Brain pericyte (primary cell): ENCODE measurements at regions not wholly inside any gene's neighbourhood (a gene's known extent, or its start where the extent isn't known, plus 50 kb on each side); places are given as distances from the start of the nearest gene placed in this dataset.

Experiments
- DNase-seq: peaks from one replicate; pipeline ENCODE4 v3.0.0-alpha.2; 2012; ENCODE audit warnings: low read depth, low spot score

- no peak for DNase-seq
These were observed 104.7 kb upstream of the CLDN10 start for GRCh38 chr13:95447814-95448213.

GRCh38 chr13:95451656-95452055, 100.9 kb upstream of the CLDN10 start:
- no peak for DNase-seq

GRCh38 chr13:95452375-95452774, 100.1 kb upstream of the CLDN10 start:
- no peak for DNase-seq

- no peak for DNase-seq
These were observed 96.7 kb upstream of the CLDN10 start for GRCh38 chr13:95455782-95456181.

GRCh38 chr13:95456815-95457214, 95.7 kb upstream of the CLDN10 start:
- DNase-seq: no peak

- no peak for DNase-seq
These were observed 95.2 kb upstream of the CLDN10 start for GRCh38 chr13:95457294-95457693.

- no peak for DNase-seq
These were observed 89.7 kb upstream of the CLDN10 start for GRCh38 chr13:95462801-95463200.

GRCh38 chr13:95463531-95463930, 89.0 kb upstream of the CLDN10 start:
- no peak for DNase-seq

GRCh38 chr13:95470574-95471366, 81.8 kb upstream of the CLDN10 start:
- no peak for DNase-seq

- DNase-seq: no peak
These were observed 80.6 kb upstream of the CLDN10 start for GRCh38 chr13:95471960-95472359.

GRCh38 chr13:95474992-95475391, 77.5 kb upstream of the CLDN10 start:
- no peak for DNase-seq

GRCh38 chr13:95477187-95477586, 75.3 kb upstream of the CLDN10 start:
- DNase-seq: no peak

GRCh38 chr13:95479731-95480130, 72.8 kb upstream of the CLDN10 start:
- no peak for DNase-seq

GRCh38 chr13:95480131-95480545, 72.4 kb upstream of the CLDN10 start:
- no peak for DNase-seq

GRCh38 chr13:95480791-95481780, 71.4 kb upstream of the CLDN10 start:
- DNase-seq: no peak

GRCh38 chr13:95484052-95484451, 68.5 kb upstream of the CLDN10 start:
- DNase-seq: no peak

- no peak for DNase-seq
These were observed 67.4 kb upstream of the CLDN10 start for GRCh38 chr13:95485045-95485517.

GRCh38 chr13:95485518-95486144, 66.9 kb upstream of the CLDN10 start:
- DNase-seq: no peak

GRCh38 chr13:95492044-95492801, 60.3 kb upstream of the CLDN10 start:
- DNase-seq: no peak

GRCh38 chr13:95494082-95494681, 58.3 kb upstream of the CLDN10 start:
- peak; percentile 13 for DNase-seq

- no peak for DNase-seq
These were observed 56.0 kb upstream of the CLDN10 start for GRCh38 chr13:95496485-95496884.
